ENCODE measurements at regions not wholly inside any gene's neighbourhood (a gene's known extent, or its start where the extent isn't known, plus 50 kb on each side); places are given as distances from the start of the nearest gene placed in this dataset.

GRCh38 chr1:112265931-112266330 is 130.1 kb upstream of the CTTNBP2NL start (continued):
- TF ChIP-seq, protein P1, sequence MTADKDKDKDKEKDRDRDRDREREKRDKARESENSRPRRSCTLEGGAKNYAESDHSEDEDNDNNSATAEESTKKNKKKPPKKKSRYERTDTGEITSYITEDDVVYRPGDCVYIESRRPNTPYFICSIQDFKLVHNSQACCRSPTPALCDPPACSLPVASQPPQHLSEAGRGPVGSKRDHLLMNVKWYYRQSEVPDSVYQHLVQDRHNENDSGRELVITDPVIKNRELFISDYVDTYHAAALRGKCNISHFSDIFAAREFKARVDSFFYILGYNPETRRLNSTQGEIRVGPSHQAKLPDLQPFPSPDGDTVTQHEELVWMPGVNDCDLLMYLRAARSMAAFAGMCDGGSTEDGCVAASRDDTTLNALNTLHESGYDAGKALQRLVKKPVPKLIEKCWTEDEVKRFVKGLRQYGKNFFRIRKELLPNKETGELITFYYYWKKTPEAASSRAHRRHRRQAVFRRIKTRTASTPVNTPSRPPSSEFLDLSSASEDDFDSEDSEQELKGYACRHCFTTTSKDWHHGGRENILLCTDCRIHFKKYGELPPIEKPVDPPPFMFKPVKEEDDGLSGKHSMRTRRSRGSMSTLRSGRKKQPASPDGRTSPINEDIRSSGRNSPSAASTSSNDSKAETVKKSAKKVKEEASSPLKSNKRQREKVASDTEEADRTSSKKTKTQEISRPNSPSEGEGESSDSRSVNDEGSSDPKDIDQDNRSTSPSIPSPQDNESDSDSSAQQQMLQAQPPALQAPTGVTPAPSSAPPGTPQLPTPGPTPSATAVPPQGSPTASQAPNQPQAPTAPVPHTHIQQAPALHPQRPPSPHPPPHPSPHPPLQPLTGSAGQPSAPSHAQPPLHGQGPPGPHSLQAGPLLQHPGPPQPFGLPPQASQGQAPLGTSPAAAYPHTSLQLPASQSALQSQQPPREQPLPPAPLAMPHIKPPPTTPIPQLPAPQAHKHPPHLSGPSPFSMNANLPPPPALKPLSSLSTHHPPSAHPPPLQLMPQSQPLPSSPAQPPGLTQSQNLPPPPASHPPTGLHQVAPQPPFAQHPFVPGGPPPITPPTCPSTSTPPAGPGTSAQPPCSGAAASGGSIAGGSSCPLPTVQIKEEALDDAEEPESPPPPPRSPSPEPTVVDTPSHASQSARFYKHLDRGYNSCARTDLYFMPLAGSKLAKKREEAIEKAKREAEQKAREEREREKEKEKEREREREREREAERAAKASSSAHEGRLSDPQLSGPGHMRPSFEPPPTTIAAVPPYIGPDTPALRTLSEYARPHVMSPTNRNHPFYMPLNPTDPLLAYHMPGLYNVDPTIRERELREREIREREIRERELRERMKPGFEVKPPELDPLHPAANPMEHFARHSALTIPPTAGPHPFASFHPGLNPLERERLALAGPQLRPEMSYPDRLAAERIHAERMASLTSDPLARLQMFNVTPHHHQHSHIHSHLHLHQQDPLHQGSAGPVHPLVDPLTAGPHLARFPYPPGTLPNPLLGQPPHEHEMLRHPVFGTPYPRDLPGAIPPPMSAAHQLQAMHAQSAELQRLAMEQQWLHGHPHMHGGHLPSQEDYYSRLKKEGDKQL (CRISPR knock-in tag; IDR thresholded peaks at IDR 0.05; ENCODE audit: borderline replicate concordance) = no peak

GRCh38 chr1:112267206-112267605 is 128.8 kb upstream of the CTTNBP2NL start:
- Histone ChIP-seq H4K20me1 (replicated peaks; ENCODE audit: control insufficient read depth, insufficient read depth, low read length) (no peaks in the 10 kb centered on the region), H3K4me2 (ENCODE audit: insufficient read depth, low read length) (no peak overlapping the region), H3K79me2 (ENCODE audit: control insufficient read depth, insufficient read depth, low read length) (no peaks in the 10 kb centered on the region), H3K9ac (ENCODE audit: insufficient read depth in 1 of 2, low read depth in 2 of 2, low read length in 2 of 2) (no peak overlapping the region), H3K4me1 (replicated peaks in 1 of 2; ENCODE audit: control insufficient read depth in 2 of 2, insufficient read depth in 2 of 2, low read length in 2 of 2) (peaks cover 0 to 9% of the 10 kb centered on the region in 2 experiments; a peak in 2 of 5 replicates), H3K27ac (ENCODE audit: extremely low read depth, low read depth, low read length) (no peak overlapping the region), H3K9me3 (replicated peaks; ENCODE audit: control insufficient read depth, insufficient read depth, low read depth, low read length) (no peaks in the 10 kb centered on the region), H3K4me3 (no peak overlapping the region), H3K36me3 (ENCODE audit: control insufficient read depth, insufficient read depth, low read length) (no peaks in the 10 kb centered on the region), H2AFZ (ENCODE audit: low read depth, low read length) (no peak overlapping the region), H3K9me1 (ENCODE audit: control insufficient read depth, insufficient read depth, low read length) (no peaks in the 10 kb centered on the region), H3K27me3 (ENCODE audit: control insufficient read depth in 2 of 2, insufficient read depth in 2 of 2, low read length in 2 of 2) (no peaks in the 10 kb centered on the region)
- no TSS peak for BruUV-seq (replicated peaks)
- ChIA-PET CTCF (ENCODE audit: low intra/inter-chr PET ratio) (no interaction called here), POLR2A (interaction anchor here (0.6 kb wide), 1 partner anchor 207 kb away, joined by 3 read pairs; no protein-coding TSS in a partner anchor)
- WGBS (ENCODE audit: insufficient coverage, low coverage, missing lambda C conversion rate) = 0% methylated on average over 1 of the region's 1 CpG
- in situ Hi-C loops (cut with MboI) (no loop called here), intact Hi-C loops (cut with micrococcal nuclease) (no loop called here)
- FAIRE-seq (no peak), DNase-seq (ENCODE audit: extremely low read depth in 1 of 4, low spot score in 3 of 4) (no peak), ATAC-seq (no peak)
- TF ChIP-seq AFF4 (CRISPR knock-in tag; IDR thresholded peaks at IDR 0.05) (no peak), RNF2 (IDR thresholded peaks at IDR 0.05) (no peak), ZNF507 (tag; conservative IDR thresholded peaks at IDR 0.05) (no peak), RFX1 (IDR thresholded peaks at IDR 0.05) (no peak), ZNF280A (IDR thresholded peaks at IDR 0.05; ENCODE audit: low read depth, partially characterized antibody) (no peak), CSDE1 (IDR thresholded peaks at IDR 0.05) (no peak), ZNF354B (CRISPR knock-in tag; IDR thresholded peaks at IDR 0.05) (no peak)
- TF ChIP-seq, protein P2, sequence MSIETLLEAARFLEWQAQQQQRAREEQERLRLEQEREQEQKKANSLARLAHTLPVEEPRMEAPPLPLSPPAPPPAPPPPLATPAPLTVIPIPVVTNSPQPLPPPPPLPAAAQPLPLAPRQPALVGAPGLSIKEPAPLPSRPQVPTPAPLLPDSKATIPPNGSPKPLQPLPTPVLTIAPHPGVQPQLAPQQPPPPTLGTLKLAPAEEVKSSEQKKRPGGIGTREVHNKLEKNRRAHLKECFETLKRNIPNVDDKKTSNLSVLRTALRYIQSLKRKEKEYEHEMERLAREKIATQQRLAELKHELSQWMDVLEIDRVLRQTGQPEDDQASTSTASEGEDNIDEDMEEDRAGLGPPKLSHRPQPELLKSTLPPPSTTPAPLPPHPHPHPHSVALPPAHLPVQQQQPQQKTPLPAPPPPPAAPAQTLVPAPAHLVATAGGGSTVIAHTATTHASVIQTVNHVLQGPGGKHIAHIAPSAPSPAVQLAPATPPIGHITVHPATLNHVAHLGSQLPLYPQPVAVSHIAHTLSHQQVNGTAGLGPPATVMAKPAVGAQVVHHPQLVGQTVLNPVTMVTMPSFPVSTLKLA (conservative IDR thresholded peaks at IDR 0.05) = no peak

All from K562 (cell line).